CD4-positive, alpha-beta T cell (primary cell): ENCODE measurements at regions not wholly inside any gene's neighbourhood (a gene's known extent, or its start where the extent isn't known, plus 50 kb on each side); places are given as distances from the start of the nearest gene placed in this dataset.

Experiments
- ATAC-seq: fragments of 200-7000 bp; cut with Tn5 transposase; one replicate; pipeline ENCODE4 v1.10.0; 2022; ENCODE audit warnings: mild to moderate bottlenecking; ENCODE audit not compliant: poor library complexity
- CTCF ChIA-PET: fragments of 350-600 bp; sonication (Branson Sonifier 250); formaldehyde crosslinking; loops from one replicate; lab custom pipeline; 2021; ENCODE audit warnings: antibody characterized with exemption, inconsistent platforms; lab: Charles Lee
- POLR2A ChIA-PET: fragments of 350-600 bp; sonication (Branson Sonifier 250); formaldehyde crosslinking; loops from one replicate; lab custom pipeline; 2021; ENCODE audit warnings: antibody characterized with exemption, inconsistent platforms; lab: Charles Lee
- DNase-seq, 14 experiments: peaks; one replicate each; pipeline ENCODE4 v3.0.0-alpha.2; 2013 to 2020; ENCODE audit warnings: mixed read lengths in 2 of 14
- H3K27ac ChIP-seq, 2 donors: one replicate each; pipeline versions ENCODE4 v1.5.1 to v1.7.0; 2013; ENCODE audit warnings: low read length in 2 of 2, low read depth in 1 of 2, mild to moderate bottlenecking in 1 of 2
- H3K27me3 ChIP-seq, 2 experiments: 1 replicate in 1 of 2; 2 replicates in 1 of 2; pipeline versions ENCODE4 v1.6.1 to v1.7.0; 2013; ENCODE audit warnings: low read length in 2 of 2, control low read depth in 1 of 2, mild to moderate bottlenecking in 1 of 2, moderate library complexity in 1 of 2; ENCODE audit not compliant: insufficient read depth in 2 of 2, control insufficient read depth in 1 of 2
- H3K36me3 ChIP-seq: one replicate; pipeline ENCODE4 v1.6.1; 2013; ENCODE audit warnings: low read length, control low read depth; ENCODE audit not compliant: insufficient read depth
- H3K4me1 ChIP-seq: one replicate; pipeline ENCODE4 v1.6.1; 2013; ENCODE audit warnings: low read length, control low read depth; ENCODE audit not compliant: insufficient read depth
- H3K4me3 ChIP-seq: one replicate; pipeline ENCODE4 v1.5.1; 2013; ENCODE audit warnings: mild to moderate bottlenecking, low read length, moderate library complexity
- H3K9me3 ChIP-seq, 2 experiments: 1 replicate in 1 of 2; 2 replicates in 1 of 2; pipeline versions ENCODE4 v1.6.1 to v1.7.0; 2013; ENCODE audit warnings: low read length in 2 of 2, mild to moderate bottlenecking in 2 of 2, control low read depth in 1 of 2, moderate library complexity in 1 of 2; ENCODE audit not compliant: control insufficient read depth in 1 of 2, insufficient read depth in 1 of 2
- H3K27ac Mint-ChIP-seq: one replicate; pipeline ENCODE4 v1.8.0; 2020; ENCODE audit warnings: mixed read lengths
- H3K27me3 Mint-ChIP-seq: one replicate; pipeline ENCODE4 v1.8.0; 2021; ENCODE audit warnings: mixed read lengths
- H3K36me3 Mint-ChIP-seq: one replicate; pipeline ENCODE4 v1.8.0; 2021; ENCODE audit warnings: low read depth, mixed read lengths
- H3K4me1 Mint-ChIP-seq: one replicate; pipeline ENCODE4 v1.8.0; 2021; ENCODE audit warnings: low read depth, mixed read lengths
- H3K4me3 Mint-ChIP-seq: one replicate; pipeline ENCODE4 v1.8.0; 2020; ENCODE audit warnings: mild to moderate bottlenecking, mixed read lengths
- H3K9me3 Mint-ChIP-seq: one replicate; pipeline ENCODE4 v1.8.0; 2020; ENCODE audit warnings: mixed read lengths
- CTCF ChIP-seq: fragments of 200-600 bp; IDR thresholded peaks from one replicate; pipeline ENCODE4 v1.8.0; 2022; ENCODE audit warnings: antibody characterized with exemption, mild to moderate bottlenecking
- intact Hi-C, 2 experiments: fragments of 100-400 bp; cut with DNase I in 1 of 2; cut with micrococcal nuclease in 1 of 2; formaldehyde crosslinking; loops; one replicate each; pipeline versions ENCODE4 v1.15.1 to v1.9.0; 2023 to 2025; cut with DNase I, micrococcal nuclease

- ATAC-seq: no peak
Measured at GRCh38 chr5:74454263-74455030, 186.1 kb downstream of the ENC1 start.

GRCh38 chr5:74452856-74453255, 187.7 kb downstream of the ENC1 start:
- no peaks in the 10 kb centered on the region for H3K4me1 Mint-ChIP-seq
- DNase-seq (peak in 3 of 14 experiments; percentile 1 to 51 (median 29)), ATAC-seq (no peak)
- Histone ChIP-seq H3K4me3 (no peak overlapping the region), H3K4me1 (no peaks in the 10 kb centered on the region), H3K27ac (no peak overlapping the region), H3K9me3 (no peaks in the 10 kb centered on the region), H3K36me3 (no peaks in the 10 kb centered on the region), H3K27me3 (no peaks in the 10 kb centered on the region)
- ChIA-PET CTCF (no interaction called here), POLR2A (no interaction called here)
- H3K27me3 Mint-ChIP-seq: peaks cover 4% of the 10 kb centered on the region
- no peaks in the 10 kb centered on the region for H3K36me3 Mint-ChIP-seq
- H3K9me3 Mint-ChIP-seq: no peaks in the 10 kb centered on the region
- no peak for TF ChIP-seq CTCF
- no peak overlapping the region for H3K27ac Mint-ChIP-seq
- no peak overlapping the region for H3K4me3 Mint-ChIP-seq
- intact Hi-C loops: no loop called here

More at GRCh38 chr5:74454263-74455030, 186.1 kb downstream of the ENC1 start:
- no peaks in the 10 kb centered on the region for H3K27me3 ChIP-seq
- H3K4me1 ChIP-seq: no peaks in the 10 kb centered on the region
- Mint-ChIP-seq H3K9me3 (no peaks in the 10 kb centered on the region), H3K27me3 (peaks cover 4% of the 10 kb centered on the region), H3K36me3 (no peaks in the 10 kb centered on the region), H3K27ac (no peak overlapping the region), H3K4me3 (no peak overlapping the region), H3K4me1 (no peaks in the 10 kb centered on the region)
- no peaks in the 10 kb centered on the region for H3K9me3 ChIP-seq
- intact Hi-C loops: no loop called here
- no peaks in the 10 kb centered on the region for H3K36me3 ChIP-seq
- ChIA-PET POLR2A (interaction anchor here (0.7 kb wide), 1 partner anchor 23 kb away, joined by 5 read pairs; no protein-coding TSS in a partner anchor), CTCF (interaction anchor here (0.6 kb wide), 1 partner anchor 457 kb away, joined by 3 read pairs; no protein-coding TSS in a partner anchor)
- DNase-seq: no peak
- no peak overlapping the region for H3K27ac ChIP-seq
- no peak for TF ChIP-seq CTCF
- no peak overlapping the region for H3K4me3 ChIP-seq

GRCh38 chr5:74450095-74450494, 190.4 kb downstream of the ENC1 start:
- Mint-ChIP-seq H3K27me3 (peaks cover 4% of the 10 kb centered on the region), H3K36me3 (no peaks in the 10 kb centered on the region), H3K27ac (no peak overlapping the region), H3K4me3 (no peak overlapping the region), H3K4me1 (no peaks in the 10 kb centered on the region), H3K9me3 (no peaks in the 10 kb centered on the region)
- Histone ChIP-seq H3K4me3 (no peak overlapping the region), H3K27ac (no peak overlapping the region), H3K27me3 (no peaks in the 10 kb centered on the region), H3K9me3 (no peaks in the 10 kb centered on the region), H3K4me1 (no peaks in the 10 kb centered on the region), H3K36me3 (no peaks in the 10 kb centered on the region)
- CTCF ChIA-PET: no interaction called here
- DNase-seq: no peak
- POLR2A ChIA-PET: no interaction called here
- ATAC-seq: no peak
- intact Hi-C loops: no loop called here
- no peak for TF ChIP-seq CTCF
